Epithelial cell of proximal tubule (primary cell): ENCODE measurements at regions not wholly inside any gene's neighbourhood (a gene's known extent, or its start where the extent isn't known, plus 50 kb on each side); places are given as distances from the start of the nearest gene placed in this dataset.

ENCODE experiments used
- DNase-seq: peaks from one replicate; pipeline ENCODE4 v3.0.0-alpha.2; 2011; ENCODE audit warnings: low read depth
- H3K4me3 ChIP-seq: 2 replicates; pipeline ENCODE4 v1.5.1; 2011; ENCODE audit warnings: low read depth, mild to moderate bottlenecking, low read length
- CTCF ChIP-seq: conservative IDR thresholded peaks from 2 replicates; pipeline ENCODE4 v1.5.1; 2012; ENCODE audit warnings: low read depth, mild to moderate bottlenecking, low read length

GRCh38 chr2:181145645-181146044 lies 165.2 kb downstream of the UBE2E3 start:
- TF ChIP-seq CTCF, result no peak
- H3K4me3 ChIP-seq, result no peak overlapping the region
- DNase-seq, result no peak

- no peak overlapping the region for H3K4me3 ChIP-seq
- DNase-seq, result no peak
- TF ChIP-seq CTCF, result no peak
These were observed 165.8 kb downstream of the UBE2E3 start for GRCh38 chr2:181146171-181146570.

GRCh38 chr2:181149056-181149455 lies 168.7 kb downstream of the UBE2E3 start:
- H3K4me3 ChIP-seq, result no peak overlapping the region
- TF ChIP-seq CTCF, result no peak
- DNase-seq, result no peak

GRCh38 chr2:181152226-181152625 lies 171.8 kb downstream of the UBE2E3 start:
- no peak for TF ChIP-seq CTCF
- DNase-seq, result no peak
- no peak overlapping the region for H3K4me3 ChIP-seq

- no peak for DNase-seq
- no peak for TF ChIP-seq CTCF
- H3K4me3 ChIP-seq, result no peak overlapping the region
These were observed 172.3 kb downstream of the UBE2E3 start for GRCh38 chr2:181152701-181153100.

GRCh38 chr2:181153886-181154285 lies 173.5 kb downstream of the UBE2E3 start:
- H3K4me3 ChIP-seq, result no peak overlapping the region
- DNase-seq, result no peak
- no peak for TF ChIP-seq CTCF

- TF ChIP-seq CTCF, result no peak
- DNase-seq, result no peak
- H3K4me3 ChIP-seq, result no peak overlapping the region
These were observed 176.9 kb downstream of the UBE2E3 start for GRCh38 chr2:181157326-181157725.
